ENCODE measurements at regions not wholly inside any gene's neighbourhood (a gene's known extent, or its start where the extent isn't known, plus 50 kb on each side); places are given as distances from the start of the nearest gene placed in this dataset.

GRCh38 chr9:14021871-14022525, 291.9 kb downstream of the NFIB start:
- Mint-ChIP-seq H3K27ac (no peak overlapping the region), H3K36me3 (no peaks in the 10 kb centered on the region), H3K9me3 (peaks cover 0 to 8% (median 7%) of the 10 kb centered on the region in 8 donors), H3K27me3 (no peaks in the 10 kb centered on the region), H3K4me3 (no peak overlapping the region), H3K4me1 (no peaks in the 10 kb centered on the region)
- H3K27me3 ChIP-seq (ENCODE audit: insufficient read depth, low read length) = no peaks in the 10 kb centered on the region
- no peak for DNase-seq
- POLR2A ChIA-PET (ENCODE audit: partially characterized antibody) = no interaction called here
- CTCF ChIA-PET (ENCODE audit: partially characterized antibody) = no interaction called here
- no peaks in the 10 kb centered on the region for H3K9me3 ChIP-seq (ENCODE audit: control insufficient read depth in 1 of 2, low read length in 2 of 2)
- no peaks in the 10 kb centered on the region for H3K4me1 ChIP-seq (ENCODE audit: insufficient read depth, low read length)
- H3K4me3 ChIP-seq (ENCODE audit: low read length in 2 of 2) = no peak overlapping the region
- intact Hi-C loops (cut with micrococcal nuclease) = no loop called here
- no peak overlapping the region for H3K27ac ChIP-seq (ENCODE audit: low read depth, low read length)
- H3K36me3 ChIP-seq (ENCODE audit: insufficient read depth, low read length) = no peaks in the 10 kb centered on the region

DNA sequence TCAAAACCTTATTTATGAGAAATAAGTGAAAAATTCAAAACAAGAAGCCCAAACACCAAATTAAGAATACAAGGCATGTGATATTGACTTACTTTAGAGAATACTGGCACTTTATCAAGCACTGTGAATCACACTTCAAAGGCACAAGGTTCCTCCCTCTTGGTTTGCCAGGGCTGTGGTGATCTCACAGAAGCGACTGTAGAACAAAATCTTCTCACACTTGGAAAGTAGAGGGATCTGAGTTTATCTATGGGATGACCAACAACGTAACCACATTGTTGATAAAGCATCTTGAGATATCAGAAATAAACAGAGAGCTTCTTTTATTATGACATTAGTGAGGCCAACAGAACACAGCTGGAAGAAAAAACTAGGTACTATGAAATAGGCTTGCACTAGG, 295.9 kb downstream of the NFIB start:
- Histone ChIP-seq H3K4me3 (ENCODE audit: low read length in 2 of 2) (no peak overlapping the region), H3K27me3 (ENCODE audit: insufficient read depth, low read length) (no peaks in the 10 kb centered on the region), H3K36me3 (ENCODE audit: insufficient read depth, low read length) (no peaks in the 10 kb centered on the region), H3K9me3 (ENCODE audit: control insufficient read depth in 1 of 2, low read length in 2 of 2) (no peaks in the 10 kb centered on the region), H3K27ac (ENCODE audit: low read depth, low read length) (no peak overlapping the region), H3K4me1 (ENCODE audit: insufficient read depth, low read length) (no peaks in the 10 kb centered on the region)
- Mint-ChIP-seq H3K36me3 (no peaks in the 10 kb centered on the region), H3K27me3 (no peaks in the 10 kb centered on the region), H3K4me3 (no peak overlapping the region), H3K4me1 (no peaks in the 10 kb centered on the region), H3K27ac (no peak overlapping the region), H3K9me3 (peaks cover 0 to 12% (median 4%) of the 10 kb centered on the region in 8 donors)
- no peak for DNase-seq
- ChIA-PET CTCF (ENCODE audit: partially characterized antibody) (no interaction called here), POLR2A (ENCODE audit: partially characterized antibody) (no interaction called here)
- intact Hi-C loops (cut with micrococcal nuclease) = no loop called here

DNA sequence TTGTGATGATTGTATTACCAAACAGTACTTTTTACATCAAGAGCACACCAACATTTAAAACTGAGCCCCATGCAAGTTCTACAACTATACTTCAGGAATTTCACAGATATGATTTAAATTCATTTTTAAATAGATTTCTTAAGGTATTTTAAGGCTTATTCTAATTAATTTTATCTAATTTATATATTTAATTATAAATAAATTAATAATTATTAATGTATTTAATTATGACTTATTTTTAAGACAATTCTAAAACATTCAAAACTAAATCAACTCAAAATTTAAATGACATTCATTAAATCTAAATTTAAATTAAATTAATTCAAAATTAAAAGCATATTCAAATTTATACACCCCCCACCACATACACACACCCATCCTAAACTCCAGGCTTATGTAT, 299.2 kb downstream of the NFIB start:
- no peaks in the 10 kb centered on the region for H3K27me3 Mint-ChIP-seq
- H3K27ac Mint-ChIP-seq = no peak overlapping the region
- CTCF ChIA-PET (ENCODE audit: partially characterized antibody) = no interaction called here
- Histone ChIP-seq H3K4me3 (ENCODE audit: low read length in 2 of 2) (no peak overlapping the region), H3K27ac (ENCODE audit: low read depth, low read length) (no peak overlapping the region), H3K9me3 (ENCODE audit: control insufficient read depth in 1 of 2, low read length in 2 of 2) (no peaks in the 10 kb centered on the region), H3K4me1 (ENCODE audit: insufficient read depth, low read length) (no peaks in the 10 kb centered on the region), H3K36me3 (ENCODE audit: insufficient read depth, low read length) (no peaks in the 10 kb centered on the region), H3K27me3 (ENCODE audit: insufficient read depth, low read length) (no peaks in the 10 kb centered on the region)
- no peaks in the 10 kb centered on the region for H3K36me3 Mint-ChIP-seq
- no peak overlapping the region for H3K4me3 Mint-ChIP-seq
- no peaks in the 10 kb centered on the region for H3K4me1 Mint-ChIP-seq
- POLR2A ChIA-PET (ENCODE audit: partially characterized antibody) = no interaction called here
- H3K9me3 Mint-ChIP-seq = peaks cover 0 to 7% (median 2%) of the 10 kb centered on the region in 8 donors
- no peak for DNase-seq
- intact Hi-C loops (cut with micrococcal nuclease) = no loop called here

GRCh38 chr9:14014218-14014617, 299.7 kb downstream of the NFIB start:
- intact Hi-C loops (cut with micrococcal nuclease) = no loop called here
- CTCF ChIA-PET (ENCODE audit: partially characterized antibody) = no interaction called here
- DNase-seq = no peak
- Histone ChIP-seq H3K4me3 (ENCODE audit: low read length in 2 of 2) (no peak overlapping the region), H3K27me3 (ENCODE audit: insufficient read depth, low read length) (no peaks in the 10 kb centered on the region), H3K9me3 (ENCODE audit: control insufficient read depth in 1 of 2, low read length in 2 of 2) (no peaks in the 10 kb centered on the region), H3K27ac (ENCODE audit: low read depth, low read length) (no peak overlapping the region), H3K4me1 (ENCODE audit: insufficient read depth, low read length) (no peaks in the 10 kb centered on the region), H3K36me3 (ENCODE audit: insufficient read depth, low read length) (no peaks in the 10 kb centered on the region)
- no peaks in the 10 kb centered on the region for H3K4me1 Mint-ChIP-seq
- peaks cover 0 to 7% (median 2%) of the 10 kb centered on the region in 8 donors for H3K9me3 Mint-ChIP-seq
- POLR2A ChIA-PET (ENCODE audit: partially characterized antibody) = no interaction called here
- H3K4me3 Mint-ChIP-seq = no peak overlapping the region
- no peak overlapping the region for H3K27ac Mint-ChIP-seq
- no peaks in the 10 kb centered on the region for H3K36me3 Mint-ChIP-seq
- H3K27me3 Mint-ChIP-seq = no peaks in the 10 kb centered on the region

GRCh38 chr9:14011799-14012560, 302.0 kb downstream of the NFIB start:
- no peak overlapping the region for H3K27ac ChIP-seq (ENCODE audit: low read depth, low read length)
- no peak overlapping the region for H3K27ac Mint-ChIP-seq
- H3K36me3 Mint-ChIP-seq = no peaks in the 10 kb centered on the region
- H3K4me3 Mint-ChIP-seq = no peak overlapping the region
- H3K36me3 ChIP-seq (ENCODE audit: insufficient read depth, low read length) = no peaks in the 10 kb centered on the region
- no peak for DNase-seq
- H3K4me3 ChIP-seq (ENCODE audit: low read length in 2 of 2) = no peak overlapping the region
- H3K9me3 ChIP-seq (ENCODE audit: control insufficient read depth in 1 of 2, low read length in 2 of 2) = no peaks in the 10 kb centered on the region
- ChIA-PET CTCF (ENCODE audit: partially characterized antibody) (no interaction called here), POLR2A (ENCODE audit: partially characterized antibody) (no interaction called here)
- H3K27me3 ChIP-seq (ENCODE audit: insufficient read depth, low read length) = no peaks in the 10 kb centered on the region
- no peaks in the 10 kb centered on the region for H3K27me3 Mint-ChIP-seq
- H3K4me1 ChIP-seq (ENCODE audit: insufficient read depth, low read length) = no peaks in the 10 kb centered on the region
- no peaks in the 10 kb centered on the region for H3K4me1 Mint-ChIP-seq
- intact Hi-C loops (cut with micrococcal nuclease) = no loop called here
- peaks cover 0 to 16% (median 3%) of the 10 kb centered on the region in 8 donors for H3K9me3 Mint-ChIP-seq

DNA sequence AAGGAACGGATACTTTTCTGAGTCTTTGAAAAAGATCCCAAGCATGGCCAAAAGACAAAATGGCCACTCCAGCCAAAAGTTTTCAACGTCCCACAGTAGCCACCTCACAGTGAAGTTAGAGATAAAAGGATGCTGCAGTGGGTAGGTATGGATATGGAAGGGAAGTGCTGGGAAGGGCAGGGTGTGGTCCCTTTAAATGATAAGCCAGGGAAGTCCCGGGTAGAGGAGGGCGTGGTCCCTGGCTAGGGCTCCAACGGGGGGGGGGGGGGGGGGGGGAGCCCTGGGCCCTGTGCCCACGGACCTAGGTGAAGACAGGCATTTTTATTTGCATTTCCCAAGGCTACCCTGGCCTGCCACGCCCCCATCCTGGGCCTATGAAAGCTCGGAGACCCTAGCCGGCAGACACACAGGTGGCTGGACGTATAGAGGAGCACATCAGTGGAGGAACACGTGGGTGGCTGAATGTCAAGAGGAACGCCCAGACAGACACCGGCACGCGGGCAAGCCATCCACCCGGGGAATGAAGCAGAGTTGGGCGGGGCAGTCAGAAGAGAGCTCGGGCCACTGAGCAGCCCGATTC, 306.7 kb downstream of the NFIB start:
- Mint-ChIP-seq H3K27ac (no peak overlapping the region), H3K4me1 (no peaks in the 10 kb centered on the region), H3K36me3 (no peaks in the 10 kb centered on the region), H3K9me3 (peaks cover 0 to 26% (median 3%) of the 10 kb centered on the region in 8 donors), H3K27me3 (no peaks in the 10 kb centered on the region), H3K4me3 (no peak overlapping the region)
- Histone ChIP-seq H3K4me1 (ENCODE audit: insufficient read depth, low read length) (no peaks in the 10 kb centered on the region), H3K36me3 (ENCODE audit: insufficient read depth, low read length) (no peaks in the 10 kb centered on the region), H3K4me3 (ENCODE audit: low read length in 2 of 2) (no peak overlapping the region), H3K27me3 (ENCODE audit: insufficient read depth, low read length) (no peaks in the 10 kb centered on the region), H3K27ac (ENCODE audit: low read depth, low read length) (no peak overlapping the region), H3K9me3 (ENCODE audit: control insufficient read depth in 1 of 2, low read length in 2 of 2) (no peaks in the 10 kb centered on the region)
- intact Hi-C loops (cut with micrococcal nuclease) = no loop called here
- ChIA-PET CTCF (ENCODE audit: partially characterized antibody) (no interaction called here), POLR2A (ENCODE audit: partially characterized antibody) (no interaction called here)
- DNase-seq = no peak

- Mint-ChIP-seq H3K27me3 (no peaks in the 10 kb centered on the region), H3K27ac (no peak overlapping the region), H3K9me3 (peaks cover 0 to 32% (median 4%) of the 10 kb centered on the region in 8 donors), H3K4me3 (no peak overlapping the region), H3K4me1 (no peaks in the 10 kb centered on the region), H3K36me3 (no peaks in the 10 kb centered on the region)
- no peak overlapping the region for H3K4me3 ChIP-seq (ENCODE audit: low read length in 2 of 2)
- no peak for DNase-seq
- intact Hi-C loops (cut with micrococcal nuclease) = no loop called here
- no peak overlapping the region for H3K27ac ChIP-seq (ENCODE audit: low read depth, low read length)
- CTCF ChIA-PET (ENCODE audit: partially characterized antibody) = no interaction called here
- H3K27me3 ChIP-seq (ENCODE audit: insufficient read depth, low read length) = no peaks in the 10 kb centered on the region
- H3K9me3 ChIP-seq (ENCODE audit: control insufficient read depth in 1 of 2, low read length in 2 of 2) = no peaks in the 10 kb centered on the region
- no peaks in the 10 kb centered on the region for H3K4me1 ChIP-seq (ENCODE audit: insufficient read depth, low read length)
- POLR2A ChIA-PET (ENCODE audit: partially characterized antibody) = no interaction called here
- H3K36me3 ChIP-seq (ENCODE audit: insufficient read depth, low read length) = no peaks in the 10 kb centered on the region
These were observed 307.4 kb downstream of the NFIB start for GRCh38 chr9:14006386-14007187.

Data from CD4-positive, alpha-beta memory T cell (primary cell).